GM12873 (cell line): ENCODE measurements at regions not wholly inside any gene's neighbourhood (a gene's known extent, or its start where the extent isn't known, plus 50 kb on each side); places are given as distances from the start of the nearest gene placed in this dataset.

Source experiments
- TF ChIP-seq, protein P1 (sequence below): IDR thresholded peaks from 2 replicates; pipeline ENCODE4 v1.5.1; 2012; ENCODE audit warnings: low read depth, mild to moderate bottlenecking, moderate library complexity, low read length, control low read depth; ENCODE audit not compliant: insufficient read depth; ENCODE audit errors: missing control alignments

DNA sequence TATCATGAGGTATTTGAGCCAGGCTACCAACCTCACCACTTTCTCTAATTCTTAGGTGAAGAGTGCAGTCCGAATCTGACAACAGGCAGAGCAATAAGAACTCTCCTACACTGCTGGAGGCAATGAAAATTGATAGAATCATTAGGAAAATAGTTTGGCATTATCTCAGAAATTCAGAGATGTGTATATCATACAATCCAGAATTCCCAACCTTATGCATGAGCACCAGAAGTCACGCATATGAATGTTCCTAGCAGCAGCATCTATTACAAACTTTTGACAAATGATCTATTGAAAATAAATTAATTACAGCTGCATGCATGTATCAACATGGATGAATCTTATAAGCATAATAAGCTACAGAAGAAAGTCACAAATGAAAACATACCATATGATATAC lies 176.9 kb upstream of the CAMK1G start:
- TF ChIP-seq, protein P1, sequence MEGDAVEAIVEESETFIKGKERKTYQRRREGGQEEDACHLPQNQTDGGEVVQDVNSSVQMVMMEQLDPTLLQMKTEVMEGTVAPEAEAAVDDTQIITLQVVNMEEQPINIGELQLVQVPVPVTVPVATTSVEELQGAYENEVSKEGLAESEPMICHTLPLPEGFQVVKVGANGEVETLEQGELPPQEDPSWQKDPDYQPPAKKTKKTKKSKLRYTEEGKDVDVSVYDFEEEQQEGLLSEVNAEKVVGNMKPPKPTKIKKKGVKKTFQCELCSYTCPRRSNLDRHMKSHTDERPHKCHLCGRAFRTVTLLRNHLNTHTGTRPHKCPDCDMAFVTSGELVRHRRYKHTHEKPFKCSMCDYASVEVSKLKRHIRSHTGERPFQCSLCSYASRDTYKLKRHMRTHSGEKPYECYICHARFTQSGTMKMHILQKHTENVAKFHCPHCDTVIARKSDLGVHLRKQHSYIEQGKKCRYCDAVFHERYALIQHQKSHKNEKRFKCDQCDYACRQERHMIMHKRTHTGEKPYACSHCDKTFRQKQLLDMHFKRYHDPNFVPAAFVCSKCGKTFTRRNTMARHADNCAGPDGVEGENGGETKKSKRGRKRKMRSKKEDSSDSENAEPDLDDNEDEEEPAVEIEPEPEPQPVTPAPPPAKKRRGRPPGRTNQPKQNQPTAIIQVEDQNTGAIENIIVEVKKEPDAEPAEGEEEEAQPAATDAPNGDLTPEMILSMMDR: no peak

- TF ChIP-seq, protein P1: no peak
Observed at GRCh38 chr1:209409780-209410179, 173.7 kb upstream of the CAMK1G start.

DNA sequence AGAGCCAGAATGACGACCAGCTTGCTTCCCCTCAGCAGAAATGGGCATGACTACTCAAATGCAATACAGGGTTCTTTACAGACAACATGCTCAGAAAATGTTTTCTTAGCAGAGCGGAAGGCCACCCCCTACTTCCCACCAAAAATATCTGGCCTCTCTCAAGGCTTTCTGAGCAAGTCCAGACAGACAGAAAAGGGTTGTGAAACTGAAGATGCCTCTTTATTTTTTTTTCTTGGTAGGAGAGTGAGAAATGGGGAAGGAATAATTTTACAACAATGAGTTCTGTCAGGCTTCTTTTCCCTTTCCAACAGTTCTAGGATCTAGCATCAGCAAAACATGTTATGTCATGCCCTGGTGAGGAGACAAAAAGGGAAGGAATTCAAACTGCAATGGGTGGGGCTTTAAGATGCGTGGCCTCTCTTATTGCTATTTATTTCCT lies 172.0 kb upstream of the CAMK1G start:
- TF ChIP-seq, protein P1: no peak

DNA sequence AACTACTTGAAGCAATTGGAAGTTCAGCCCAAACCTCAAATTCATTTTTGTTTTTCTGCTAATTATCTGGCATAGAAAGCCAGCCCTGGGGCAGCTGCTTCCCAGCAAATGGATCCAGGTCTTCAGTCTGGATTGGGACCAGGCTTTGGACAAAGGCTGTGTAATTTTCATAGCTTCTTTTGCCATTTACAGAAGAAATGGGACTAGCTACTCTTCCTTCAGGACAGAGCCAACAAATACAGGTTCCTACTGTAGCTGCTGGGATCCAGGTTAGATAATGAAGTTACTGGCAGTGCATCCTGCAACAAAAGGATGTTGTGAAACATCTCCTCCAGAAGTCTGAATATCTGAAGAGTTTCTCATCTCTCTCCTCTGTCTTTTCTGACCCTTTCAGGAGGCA lies 171.5 kb upstream of the CAMK1G start:
- TF ChIP-seq, protein P1: no peak

DNA sequence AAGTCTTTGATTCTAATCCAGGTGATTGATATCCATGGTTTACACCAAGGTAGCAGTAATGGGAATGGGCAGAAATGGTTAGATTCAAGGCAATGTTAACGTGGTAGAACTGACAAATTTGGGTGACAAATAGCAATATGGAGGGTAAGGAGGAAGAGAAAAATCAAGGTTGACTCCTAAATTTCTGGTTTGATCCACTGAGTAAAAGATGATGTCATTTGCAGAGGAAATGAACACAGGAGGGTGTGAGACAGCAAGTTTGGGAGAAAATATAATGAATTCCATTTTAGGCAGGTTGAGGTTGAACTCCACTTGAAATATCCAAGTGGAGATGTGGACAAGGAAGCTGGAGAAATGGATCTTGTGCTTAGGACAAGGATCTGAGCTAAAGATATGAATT lies 170.9 kb upstream of the CAMK1G start:
- TF ChIP-seq, protein P1: no peak

DNA sequence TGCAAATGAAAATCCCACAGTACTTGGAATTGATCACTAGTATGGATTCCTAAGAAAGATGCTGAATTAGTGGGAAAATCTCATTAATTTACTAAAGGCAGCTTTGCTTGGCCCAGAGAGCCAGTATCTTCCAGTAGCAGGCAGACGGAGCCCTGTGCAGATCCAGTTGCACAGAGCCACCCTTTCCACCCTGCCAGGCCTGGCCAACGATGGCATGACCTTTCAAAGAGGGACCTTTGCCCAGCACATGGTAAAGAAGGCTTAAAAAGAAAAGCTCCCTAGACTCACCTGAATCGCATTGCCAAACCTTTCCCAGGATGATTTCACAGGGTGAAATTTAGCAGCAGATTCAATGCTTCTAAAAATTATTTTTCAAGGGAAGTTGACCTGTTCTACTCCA lies 170.5 kb upstream of the CAMK1G start:
- TF ChIP-seq, protein P1: no peak

- TF ChIP-seq, protein P1: no peak
Observed at GRCh38 chr1:209414803-209415329, 168.6 kb upstream of the CAMK1G start.
